Glomerular endothelial cell (primary cell): ENCODE measurements at regions not wholly inside any gene's neighbourhood (a gene's known extent, or its start where the extent isn't known, plus 50 kb on each side); places are given as distances from the start of the nearest gene placed in this dataset.

Experiments used
- DNase-seq: peaks from one replicate; pipeline ENCODE4 v3.0.0-alpha.2; 2011; ENCODE audit warnings: low read depth, low spot score; ENCODE audit errors: extremely low read depth

GRCh38 chr6:163811317-163811716, 396.8 kb downstream of the QKI start:
- no peak for DNase-seq

- DNase-seq, result no peak
These were observed 394.8 kb downstream of the QKI start for GRCh38 chr6:163809364-163809763.

- DNase-seq, result no peak
These were observed 394.4 kb downstream of the QKI start for GRCh38 chr6:163808871-163809270.

- no peak for DNase-seq
These were observed 393.7 kb downstream of the QKI start for GRCh38 chr6:163808231-163808630.

- DNase-seq, result no peak
These were observed 392.4 kb downstream of the QKI start for GRCh38 chr6:163806755-163807499.

- no peak for DNase-seq
These were observed 390.5 kb downstream of the QKI start for GRCh38 chr6:163804991-163805390.

GRCh38 chr6:163802267-163802666, 387.7 kb downstream of the QKI start:
- DNase-seq, result no peak

- DNase-seq, result no peak
These were observed 382.9 kb downstream of the QKI start for GRCh38 chr6:163797296-163797845.

- DNase-seq, result no peak
These were observed 378.8 kb downstream of the QKI start for GRCh38 chr6:163793011-163793983.

- no peak for DNase-seq
These were observed 375.8 kb downstream of the QKI start for GRCh38 chr6:163790266-163790840.

GRCh38 chr6:163789199-163789810, 374.8 kb downstream of the QKI start:
- DNase-seq, result no peak

- DNase-seq, result no peak
These were observed 372.6 kb downstream of the QKI start for GRCh38 chr6:163786995-163787671.

- DNase-seq, result no peak
These were observed 368.0 kb downstream of the QKI start for GRCh38 chr6:163782436-163783003.

GRCh38 chr6:163780994-163781393, 366.5 kb downstream of the QKI start:
- no peak for DNase-seq

GRCh38 chr6:163779727-163780284, 365.3 kb downstream of the QKI start:
- DNase-seq, result no peak

GRCh38 chr6:163777716-163778115, 363.2 kb downstream of the QKI start:
- DNase-seq, result no peak

- no peak for DNase-seq
These were observed 362.6 kb downstream of the QKI start for GRCh38 chr6:163776906-163777686.

GRCh38 chr6:163776196-163776905, 361.8 kb downstream of the QKI start:
- DNase-seq, result no peak
